HepG2 (cell line): ENCODE measurements at regions not wholly inside any gene's neighbourhood (a gene's known extent, or its start where the extent isn't known, plus 50 kb on each side); places are given as distances from the start of the nearest gene placed in this dataset.

ENCODE experiments used
- ATAC-seq: fragments of 200-7000 bp; cut with Tn5 transposase; 3 replicates; pipeline ENCODE4 v1.9.1; 2020; ENCODE audit warnings: mild to moderate bottlenecking, moderate library complexity
- BruUV-seq: library from RNA; stranded (reverse); fragments of 400-500 nt; replicated peaks from 2 replicates; lab custom pipeline; 2021; lab: Mats Ljungman, UMichigan
- CTCF ChIA-PET: fragments of 300-600 bp; formaldehyde crosslinking; extraction: SDS; loops from one replicate; lab custom pipeline; 2021; ENCODE audit warnings: low total read pairs, inconsistent platforms, low intra/inter-chr PET ratio; lab: Yijun Ruan, JAX
- POLR2A ChIA-PET: fragments of 350-600 bp; sonication (Branson Sonifier 250); formaldehyde crosslinking; loops from one replicate; lab custom pipeline; 2020; ENCODE audit warnings: antibody characterized with exemption, inconsistent platforms; lab: Yijun Ruan, JAX
- DNase-seq: peaks from one replicate; pipeline ENCODE4 v3.0.0-alpha.2; 2015; ENCODE audit warnings: low spot score
- FAIRE-seq: peaks from 3 replicates; lab custom pipeline; 2011; peaks lifted over from hg19 to GRCh38; lab: Jason Lieb, UNC
- H2AFZ ChIP-seq: one replicate; pipeline ENCODE4 v1.6.1; 2011; ENCODE audit warnings: low read length, inconsistent platforms
- H3K27ac ChIP-seq: fragments of 300-600 bp; 3 replicates; pipeline ENCODE4 v1.8.0; 2011; ENCODE audit warnings: mixed run types, mild to moderate bottlenecking, mixed read lengths, low read length, inconsistent platforms; ENCODE audit not compliant: insufficient read depth; ENCODE audit errors: extremely low read length
- H3K27me3 ChIP-seq, 2 experiments: fragments of 200-600 bp in 1 of 2; 2 replicates in 1 of 2; 3 replicates in 1 of 2; pipeline versions ENCODE4 v1.6.0 to v1.8.0; 2011; ENCODE audit warnings: low read length in 2 of 2, mild to moderate bottlenecking in 2 of 2, moderate library complexity in 2 of 2, inconsistent platforms in 1 of 2; ENCODE audit not compliant: insufficient read depth in 2 of 2, control insufficient read depth in 1 of 2
- H3K36me3 ChIP-seq, 2 experiments: fragments of 200-600 bp in 1 of 2; replicated peaks in 1 of 2; 2 replicates in 1 of 2; 3 replicates in 1 of 2; pipeline versions ENCODE4 v1.5.1 to v1.8.0; 2011; ENCODE audit warnings: low read length in 2 of 2, inconsistent platforms in 1 of 2; ENCODE audit not compliant: insufficient read depth in 2 of 2, control insufficient read depth in 1 of 2
- H3K4me1 ChIP-seq: 2 replicates; pipeline ENCODE4 v1.5.1; 2012; ENCODE audit warnings: low read length, inconsistent platforms; ENCODE audit not compliant: insufficient read depth
- H3K4me2 ChIP-seq: 2 replicates; pipeline ENCODE4 v1.6.0; 2011; ENCODE audit warnings: low read depth, low read length, inconsistent platforms
- H3K4me3 ChIP-seq, 3 experiments: fragments of 200-600 bp in 1 of 3; sonication (generic), shearing (Covaris generic) in 1 of 3; replicated peaks in 1 of 3; 2 replicates each; pipeline ENCODE4 v1.5.1; 2011 to 2016; ENCODE audit warnings: low read length in 3 of 3, inconsistent platforms in 2 of 3, low read depth in 2 of 3, mild to moderate bottlenecking in 2 of 3, control low read depth in 1 of 3, mixed read lengths in 1 of 3; ENCODE audit not compliant: insufficient read depth in 1 of 3
- H3K79me2 ChIP-seq: one replicate; pipeline ENCODE4 v1.6.1; 2011; ENCODE audit warnings: low read length, inconsistent platforms; ENCODE audit not compliant: insufficient read depth
- H3K9ac ChIP-seq: 2 replicates; pipeline ENCODE4 v1.6.0; 2011; ENCODE audit warnings: mild to moderate bottlenecking, low read depth, low read length, inconsistent platforms; ENCODE audit not compliant: insufficient read depth
- H3K9me3 ChIP-seq: 2 replicates; pipeline ENCODE4 v1.5.1; 2012; ENCODE audit warnings: mild to moderate bottlenecking, low read length
- H4K20me1 ChIP-seq: 2 replicates; pipeline ENCODE4 v1.6.0; 2011; ENCODE audit warnings: inconsistent platforms, mild to moderate bottlenecking, low read length, moderate library complexity; ENCODE audit not compliant: insufficient read depth
- MED8 ChIP-seq: sonication (generic); formaldehyde crosslinking; IDR thresholded peaks from 2 replicates; pipeline ENCODE4 v1.8.1; 2023; ENCODE audit warnings: mild to moderate bottlenecking, missing genetic modification reagents; ENCODE audit not compliant: insufficient replicate concordance
- MIER2 ChIP-seq: IDR thresholded peaks from 2 replicates; pipeline ENCODE4 v1.6.1; 2016; ENCODE audit warnings: missing biosample characterization, missing genetic modification reagents
- MLLT10 ChIP-seq: sonication (generic); formaldehyde crosslinking; IDR thresholded peaks from 2 replicates; pipeline ENCODE4 v1.4.0; 2020; ENCODE audit warnings: missing genetic modification reagents
- NAIF1 ChIP-seq: sonication (generic); formaldehyde crosslinking; IDR thresholded peaks from 2 replicates; pipeline ENCODE4 v1.5.0; 2020; ENCODE audit warnings: mild to moderate bottlenecking, missing genetic modification reagents, borderline replicate concordance
- SALL1 ChIP-seq: sonication (generic); formaldehyde crosslinking; IDR thresholded peaks from 2 replicates; pipeline ENCODE4 v1.8.0; 2022; ENCODE audit warnings: mild to moderate bottlenecking, missing genetic modification reagents
- ZBTB21 ChIP-seq: sonication (generic); formaldehyde crosslinking; IDR thresholded peaks from 2 replicates; pipeline ENCODE4 v1.4.0; 2020; ENCODE audit warnings: missing genetic modification reagents
- ZFP62 ChIP-seq: sonication (generic); formaldehyde crosslinking; IDR thresholded peaks from 2 replicates; pipeline ENCODE4 v1.4.0; 2020; ENCODE audit warnings: missing genetic modification reagents
- ZNF274 ChIP-seq: sonication (generic); formaldehyde crosslinking; IDR thresholded peaks from 2 replicates; pipeline ENCODE4 v1.5.1; 2020; ENCODE audit warnings: mild to moderate bottlenecking, missing genetic modification reagents
- ZNF746 ChIP-seq: sonication (generic); formaldehyde crosslinking; IDR thresholded peaks from 2 replicates; pipeline ENCODE4 v1.8.0; 2022; ENCODE audit warnings: mild to moderate bottlenecking, missing genetic modification reagents
- ZNF83 ChIP-seq: sonication (generic); formaldehyde crosslinking; IDR thresholded peaks from 2 replicates; pipeline ENCODE4 v1.4.0; 2020; ENCODE audit warnings: missing genetic modification reagents, mild to moderate bottlenecking, borderline replicate concordance
- WGBS: methylation state at CpG from one replicate; pipeline ENCODE4 v1.1.6; 2017; ENCODE audit warnings: low lambda C conversion rate; 5-methylcytosine and 5-hydroxymethylcytosine counted together
- in situ Hi-C: cut with HindIII; loops from 2 replicates; pipeline ENCODE4 v1.10.0; 2017; ENCODE audit warnings: low pct_unique_long_range_greater_than_20kb; ENCODE audit not compliant: extremely low pct_ligation_motif_present
- intact Hi-C: fragments of 100-400 bp; cut with micrococcal nuclease; formaldehyde crosslinking; loops from one replicate; pipeline ENCODE4 v1.10.0; 2022; ENCODE audit not compliant: unreplicated experiment
- TF ChIP-seq, protein P1 (sequence below): sonication (generic); formaldehyde crosslinking; conservative IDR thresholded peaks from 2 replicates; pipeline ENCODE4 v1.4.0; 2020; ENCODE audit warnings: mild to moderate bottlenecking, missing genetic modification reagents, moderate library complexity
- TF ChIP-seq, protein P2 (sequence below): IDR thresholded peaks from 2 replicates; pipeline ENCODE4 v1.6.1; 2012; ENCODE audit warnings: inconsistent platforms
- TF ChIP-seq, protein P3 (sequence below), 2 experiments: sonication (generic) in 1 of 2; formaldehyde crosslinking in 1 of 2; IDR thresholded peaks; 2 replicates each; pipeline versions ENCODE4 v1.6.1 to v1.9.0; 2014 to 2022; ENCODE audit warnings: antibody characterized with exemption in 1 of 2, borderline replicate concordance in 1 of 2, inconsistent platforms in 1 of 2, low read depth in 1 of 2, missing genetic modification reagents in 1 of 2

GRCh38 chr6:5943591-5943990 lies 63.1 kb downstream of the NRN1 start (continued):
- TF ChIP-seq, protein P1, sequence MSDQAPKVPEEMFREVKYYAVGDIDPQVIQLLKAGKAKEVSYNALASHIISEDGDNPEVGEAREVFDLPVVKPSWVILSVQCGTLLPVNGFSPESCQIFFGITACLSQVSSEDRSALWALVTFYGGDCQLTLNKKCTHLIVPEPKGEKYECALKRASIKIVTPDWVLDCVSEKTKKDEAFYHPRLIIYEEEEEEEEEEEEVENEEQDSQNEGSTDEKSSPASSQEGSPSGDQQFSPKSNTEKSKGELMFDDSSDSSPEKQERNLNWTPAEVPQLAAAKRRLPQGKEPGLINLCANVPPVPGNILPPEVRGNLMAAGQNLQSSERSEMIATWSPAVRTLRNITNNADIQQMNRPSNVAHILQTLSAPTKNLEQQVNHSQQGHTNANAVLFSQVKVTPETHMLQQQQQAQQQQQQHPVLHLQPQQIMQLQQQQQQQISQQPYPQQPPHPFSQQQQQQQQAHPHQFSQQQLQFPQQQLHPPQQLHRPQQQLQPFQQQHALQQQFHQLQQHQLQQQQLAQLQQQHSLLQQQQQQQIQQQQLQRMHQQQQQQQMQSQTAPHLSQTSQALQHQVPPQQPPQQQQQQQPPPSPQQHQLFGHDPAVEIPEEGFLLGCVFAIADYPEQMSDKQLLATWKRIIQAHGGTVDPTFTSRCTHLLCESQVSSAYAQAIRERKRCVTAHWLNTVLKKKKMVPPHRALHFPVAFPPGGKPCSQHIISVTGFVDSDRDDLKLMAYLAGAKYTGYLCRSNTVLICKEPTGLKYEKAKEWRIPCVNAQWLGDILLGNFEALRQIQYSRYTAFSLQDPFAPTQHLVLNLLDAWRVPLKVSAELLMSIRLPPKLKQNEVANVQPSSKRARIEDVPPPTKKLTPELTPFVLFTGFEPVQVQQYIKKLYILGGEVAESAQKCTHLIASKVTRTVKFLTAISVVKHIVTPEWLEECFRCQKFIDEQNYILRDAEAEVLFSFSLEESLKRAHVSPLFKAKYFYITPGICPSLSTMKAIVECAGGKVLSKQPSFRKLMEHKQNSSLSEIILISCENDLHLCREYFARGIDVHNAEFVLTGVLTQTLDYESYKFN, result no peak
- no peak for TF ChIP-seq MLLT10 (CRISPR knock-in tag)
- TF ChIP-seq, protein P2, sequence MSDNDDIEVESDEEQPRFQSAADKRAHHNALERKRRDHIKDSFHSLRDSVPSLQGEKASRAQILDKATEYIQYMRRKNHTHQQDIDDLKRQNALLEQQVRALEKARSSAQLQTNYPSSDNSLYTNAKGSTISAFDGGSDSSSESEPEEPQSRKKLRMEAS, result no peak

GRCh38 chr6:5942591-5942990 lies 64.1 kb downstream of the NRN1 start:
- CTCF ChIA-PET, result no interaction called here
- FAIRE-seq, result no peak
- Histone ChIP-seq H3K79me2 (no peaks in the 10 kb centered on the region), H3K27me3 (peaks cover 0 to 7% of the 10 kb centered on the region in 2 experiments; a peak in 3 of 5 replicates), H4K20me1 (no peaks in the 10 kb centered on the region), H3K27ac (no peak overlapping the region), H3K4me3 (no peak overlapping the region), H3K9ac (no peak overlapping the region), H3K4me2 (no peak overlapping the region), H3K4me1 (peaks cover 7% of the 10 kb centered on the region), H2AFZ (no peak overlapping the region), H3K9me3 (peaks cover 14% of the 10 kb centered on the region), H3K36me3 (no peaks in the 10 kb centered on the region)
- in situ Hi-C loops, result no loop called here
- no peak for TF ChIP-seq ZBTB21 (CRISPR knock-in tag)
- TF ChIP-seq ZFP62 (CRISPR knock-in tag), result no peak
- TF ChIP-seq NAIF1, result no peak
- no peak for TF ChIP-seq MED8 (CRISPR knock-in tag)
- no peak for TF ChIP-seq ZNF274 (CRISPR knock-in tag)
- no peak for TF ChIP-seq SALL1 (CRISPR knock-in tag)
- TF ChIP-seq, protein P3, sequence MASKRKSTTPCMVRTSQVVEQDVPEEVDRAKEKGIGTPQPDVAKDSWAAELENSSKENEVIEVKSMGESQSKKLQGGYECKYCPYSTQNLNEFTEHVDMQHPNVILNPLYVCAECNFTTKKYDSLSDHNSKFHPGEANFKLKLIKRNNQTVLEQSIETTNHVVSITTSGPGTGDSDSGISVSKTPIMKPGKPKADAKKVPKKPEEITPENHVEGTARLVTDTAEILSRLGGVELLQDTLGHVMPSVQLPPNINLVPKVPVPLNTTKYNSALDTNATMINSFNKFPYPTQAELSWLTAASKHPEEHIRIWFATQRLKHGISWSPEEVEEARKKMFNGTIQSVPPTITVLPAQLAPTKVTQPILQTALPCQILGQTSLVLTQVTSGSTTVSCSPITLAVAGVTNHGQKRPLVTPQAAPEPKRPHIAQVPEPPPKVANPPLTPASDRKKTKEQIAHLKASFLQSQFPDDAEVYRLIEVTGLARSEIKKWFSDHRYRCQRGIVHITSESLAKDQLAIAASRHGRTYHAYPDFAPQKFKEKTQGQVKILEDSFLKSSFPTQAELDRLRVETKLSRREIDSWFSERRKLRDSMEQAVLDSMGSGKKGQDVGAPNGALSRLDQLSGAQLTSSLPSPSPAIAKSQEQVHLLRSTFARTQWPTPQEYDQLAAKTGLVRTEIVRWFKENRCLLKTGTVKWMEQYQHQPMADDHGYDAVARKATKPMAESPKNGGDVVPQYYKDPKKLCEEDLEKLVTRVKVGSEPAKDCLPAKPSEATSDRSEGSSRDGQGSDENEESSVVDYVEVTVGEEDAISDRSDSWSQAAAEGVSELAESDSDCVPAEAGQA (IDR thresholded peaks at IDR 0.05; ENCODE audit: low read depth), result no peak
- TF ChIP-seq, protein P3 (CRISPR knock-in tag; IDR thresholded peaks at IDR 0.05; ENCODE audit: borderline replicate concordance), result no peak
- TF ChIP-seq ZNF83 (CRISPR knock-in tag), result no peak
- TF ChIP-seq MIER2 (CRISPR knock-in tag), result no peak
- TF ChIP-seq ZNF746 (CRISPR knock-in tag), result no peak
- BruUV-seq, result no TSS peak
- intact Hi-C loops, result no loop called here
- no peak for ATAC-seq
- WGBS, result 0% methylated on average over 1 of the region's 1 CpG
- DNase-seq, result no peak
- POLR2A ChIA-PET, result no interaction called here
